ENCODE measurements at regions not wholly inside any gene's neighbourhood (a gene's known extent, or its start where the extent isn't known, plus 50 kb on each side); places are given as distances from the start of the nearest gene placed in this dataset.
A peak's percentile ranks its signal among the peaks of the same experiment; 100 is the strongest.

DNA sequence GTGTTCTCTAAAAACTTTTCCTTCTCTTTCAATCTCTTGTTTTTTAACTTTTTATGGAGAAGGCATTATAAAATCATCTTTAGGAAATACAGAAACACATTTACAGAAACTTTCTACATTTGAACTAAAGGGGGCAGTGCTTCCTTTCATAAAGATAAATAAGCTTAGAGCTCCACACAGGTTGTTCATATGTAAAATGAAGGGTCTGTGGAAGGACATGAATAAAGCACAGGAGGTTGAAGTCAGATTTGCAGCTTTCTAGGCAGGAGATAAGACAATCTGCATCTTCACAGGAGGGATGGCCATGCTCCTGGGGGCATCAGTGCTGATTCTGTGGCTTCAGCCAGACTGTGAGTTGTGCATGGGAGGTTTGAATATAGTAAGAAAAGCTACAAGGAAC is 426.0 kb downstream of the DAD1 start:
- TF ChIP-seq YY1 (IDR thresholded peaks at IDR 0.05; ENCODE audit: low read depth) (no peak), RAD21 (IDR thresholded peaks at IDR 0.05; ENCODE audit: low read depth) (peak; percentile 58), EP300 (IDR thresholded peaks at IDR 0.05; ENCODE audit: borderline replicate concordance) (no peak), NFIC (IDR thresholded peaks at IDR 0.05) (no peak), TAF1 (IDR thresholded peaks at IDR 0.05; ENCODE audit: low read depth) (no peak)
- TF ChIP-seq, protein P1, sequence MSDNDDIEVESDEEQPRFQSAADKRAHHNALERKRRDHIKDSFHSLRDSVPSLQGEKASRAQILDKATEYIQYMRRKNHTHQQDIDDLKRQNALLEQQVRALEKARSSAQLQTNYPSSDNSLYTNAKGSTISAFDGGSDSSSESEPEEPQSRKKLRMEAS (IDR thresholded peaks at IDR 0.05): no peak
- TF ChIP-seq, protein P2, sequence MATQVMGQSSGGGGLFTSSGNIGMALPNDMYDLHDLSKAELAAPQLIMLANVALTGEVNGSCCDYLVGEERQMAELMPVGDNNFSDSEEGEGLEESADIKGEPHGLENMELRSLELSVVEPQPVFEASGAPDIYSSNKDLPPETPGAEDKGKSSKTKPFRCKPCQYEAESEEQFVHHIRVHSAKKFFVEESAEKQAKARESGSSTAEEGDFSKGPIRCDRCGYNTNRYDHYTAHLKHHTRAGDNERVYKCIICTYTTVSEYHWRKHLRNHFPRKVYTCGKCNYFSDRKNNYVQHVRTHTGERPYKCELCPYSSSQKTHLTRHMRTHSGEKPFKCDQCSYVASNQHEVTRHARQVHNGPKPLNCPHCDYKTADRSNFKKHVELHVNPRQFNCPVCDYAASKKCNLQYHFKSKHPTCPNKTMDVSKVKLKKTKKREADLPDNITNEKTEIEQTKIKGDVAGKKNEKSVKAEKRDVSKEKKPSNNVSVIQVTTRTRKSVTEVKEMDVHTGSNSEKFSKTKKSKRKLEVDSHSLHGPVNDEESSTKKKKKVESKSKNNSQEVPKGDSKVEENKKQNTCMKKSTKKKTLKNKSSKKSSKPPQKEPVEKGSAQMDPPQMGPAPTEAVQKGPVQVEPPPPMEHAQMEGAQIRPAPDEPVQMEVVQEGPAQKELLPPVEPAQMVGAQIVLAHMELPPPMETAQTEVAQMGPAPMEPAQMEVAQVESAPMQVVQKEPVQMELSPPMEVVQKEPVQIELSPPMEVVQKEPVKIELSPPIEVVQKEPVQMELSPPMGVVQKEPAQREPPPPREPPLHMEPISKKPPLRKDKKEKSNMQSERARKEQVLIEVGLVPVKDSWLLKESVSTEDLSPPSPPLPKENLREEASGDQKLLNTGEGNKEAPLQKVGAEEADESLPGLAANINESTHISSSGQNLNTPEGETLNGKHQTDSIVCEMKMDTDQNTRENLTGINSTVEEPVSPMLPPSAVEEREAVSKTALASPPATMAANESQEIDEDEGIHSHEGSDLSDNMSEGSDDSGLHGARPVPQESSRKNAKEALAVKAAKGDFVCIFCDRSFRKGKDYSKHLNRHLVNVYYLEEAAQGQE (IDR thresholded peaks at IDR 0.05; ENCODE audit: low read depth): no peak
